T-helper 2 cell (primary cell): ENCODE measurements at regions not wholly inside any gene's neighbourhood (a gene's known extent, or its start where the extent isn't known, plus 50 kb on each side); places are given as distances from the start of the nearest gene placed in this dataset.
"Not testable (repeated sequence)": the region's sequence is repeated elsewhere in the genome, so short reads cannot be mapped to it uniquely, and the experiment has no call there.

Source experiments
- DNase-seq, 5 experiments: peaks; one replicate each; pipeline versions ENCODE4 v3.0.0 to v3.0.0-alpha.2; 2012 to 2022

DNA sequence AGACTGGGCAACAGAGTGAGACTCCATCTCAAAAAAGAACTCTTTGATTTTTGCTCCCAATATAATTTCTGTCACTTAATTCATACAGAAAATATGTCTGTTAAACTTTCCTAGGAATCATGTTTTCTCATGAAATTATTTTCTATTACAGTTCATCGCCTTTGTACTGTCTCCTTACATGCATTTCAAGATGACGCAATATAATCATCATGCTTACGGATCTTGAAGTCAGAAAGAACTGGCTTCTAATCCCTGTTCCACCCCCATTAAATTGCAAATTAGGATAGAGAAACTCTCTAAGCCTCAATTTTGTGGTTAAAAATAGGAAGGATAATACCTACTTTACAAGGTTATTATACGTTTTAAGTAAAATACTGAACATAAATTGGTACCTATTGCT is 467.6 kb upstream of the SMIM21 start:
- DNase-seq = no peak

DNA sequence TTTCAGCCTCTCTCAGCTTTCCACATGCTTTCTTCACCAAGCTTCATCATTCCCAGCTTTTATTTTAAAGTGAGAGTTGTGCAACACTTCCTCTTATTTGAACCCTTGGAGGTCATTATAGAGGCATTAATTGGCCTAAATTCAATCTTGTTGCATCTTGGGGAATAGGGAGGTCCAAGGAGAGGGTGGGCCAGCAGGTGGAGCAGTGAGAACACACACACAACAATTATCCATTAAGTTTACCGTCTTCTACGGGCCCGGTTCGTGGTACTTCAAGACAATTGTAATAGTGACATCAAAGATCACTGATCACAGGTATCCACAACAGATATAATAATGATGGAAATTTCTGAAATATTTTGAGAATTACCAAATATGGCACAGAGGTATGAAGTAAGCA is 457.2 kb upstream of the SMIM21 start:
- no peak for DNase-seq

- no peak for DNase-seq
Measured at GRCh38 chr18:75880925-75881504, 453.5 kb upstream of the SMIM21 start.

GRCh38 chr18:75880266-75880665 is 452.8 kb upstream of the SMIM21 start:
- DNase-seq = no peak

DNA sequence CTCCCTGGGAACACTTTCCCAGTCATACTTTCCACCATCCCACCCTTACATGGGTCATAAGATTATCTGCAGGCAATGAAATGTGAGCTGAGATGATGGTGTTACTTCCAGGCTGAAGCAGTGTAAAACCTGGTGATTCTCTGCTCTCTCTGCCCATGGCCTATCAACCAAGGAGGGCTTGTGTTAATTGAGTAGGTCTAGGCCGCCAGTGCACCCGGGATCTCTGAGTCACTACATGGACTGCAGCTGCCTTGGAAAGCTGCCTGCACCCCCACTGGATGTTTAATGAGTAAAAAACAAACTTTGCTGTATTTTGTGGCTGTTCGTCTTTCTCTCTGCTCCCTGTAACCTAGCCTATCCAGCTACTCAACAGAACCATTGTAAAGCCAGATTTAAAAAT is 451.7 kb upstream of the SMIM21 start:
- no peak for DNase-seq

DNA sequence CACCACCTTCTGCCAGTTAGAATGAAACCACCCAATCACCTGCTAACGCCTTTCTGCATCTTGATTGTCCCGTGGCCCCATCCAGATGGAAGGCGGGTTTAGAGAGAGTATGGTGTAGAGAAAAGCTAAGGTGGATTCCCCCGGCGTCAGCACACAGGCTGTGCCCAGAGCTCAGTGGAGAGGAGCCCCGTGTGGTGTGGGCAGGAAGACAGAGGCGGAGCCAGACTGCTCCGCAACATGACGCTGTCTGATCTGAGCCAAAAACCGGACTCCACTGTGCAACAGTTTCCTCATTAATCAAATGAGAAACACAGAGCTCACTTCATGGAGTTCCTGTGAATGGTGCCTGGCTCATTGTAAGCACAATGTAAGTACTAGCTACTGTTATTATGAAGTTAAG is 448.1 kb upstream of the SMIM21 start:
- DNase-seq = no peak

- DNase-seq = no peak
Measured at GRCh38 chr18:75874401-75875089, 447.0 kb upstream of the SMIM21 start.

GRCh38 chr18:75871596-75871995 is 444.1 kb upstream of the SMIM21 start:
- DNase-seq = no peak

DNA sequence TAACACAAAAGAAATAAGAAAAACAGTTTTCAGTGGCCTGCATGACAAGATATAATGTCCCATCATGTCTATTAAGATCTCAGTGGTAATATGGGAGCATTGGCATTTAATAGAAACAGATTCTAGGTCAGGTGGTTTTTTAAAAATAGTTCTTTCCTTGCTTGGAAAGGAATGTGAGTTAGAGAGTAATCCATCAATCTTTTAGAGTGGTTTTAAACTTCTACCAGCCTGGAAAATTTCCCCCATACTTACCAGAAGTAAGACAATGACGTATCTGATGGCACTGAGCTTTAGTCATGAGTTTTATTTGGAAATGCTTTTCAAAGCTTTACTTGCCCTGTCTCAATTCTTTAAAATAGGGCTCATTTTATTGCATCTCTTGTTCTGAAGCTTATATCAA is 441.7 kb upstream of the SMIM21 start:
- no peak for DNase-seq

DNA sequence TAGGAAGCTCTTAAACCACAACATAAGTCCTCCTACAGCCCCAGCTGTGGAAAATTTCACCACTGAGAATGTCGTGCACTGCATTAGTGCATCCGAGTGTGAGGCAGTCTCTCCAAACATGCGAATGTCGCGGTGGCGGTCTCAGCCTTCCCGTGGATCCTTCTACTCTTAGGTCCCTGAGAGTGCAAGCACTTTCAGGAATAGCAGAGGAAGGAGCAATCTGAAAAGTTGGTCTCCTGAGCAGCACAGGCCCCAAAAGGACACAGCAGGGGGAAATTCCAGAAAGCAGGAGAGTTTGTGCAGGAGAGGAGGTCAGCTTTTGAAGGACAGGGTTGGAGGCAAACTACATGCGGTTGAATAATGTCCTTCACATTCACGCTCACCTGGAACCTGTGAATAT is 440.5 kb upstream of the SMIM21 start:
- no peak for DNase-seq

DNA sequence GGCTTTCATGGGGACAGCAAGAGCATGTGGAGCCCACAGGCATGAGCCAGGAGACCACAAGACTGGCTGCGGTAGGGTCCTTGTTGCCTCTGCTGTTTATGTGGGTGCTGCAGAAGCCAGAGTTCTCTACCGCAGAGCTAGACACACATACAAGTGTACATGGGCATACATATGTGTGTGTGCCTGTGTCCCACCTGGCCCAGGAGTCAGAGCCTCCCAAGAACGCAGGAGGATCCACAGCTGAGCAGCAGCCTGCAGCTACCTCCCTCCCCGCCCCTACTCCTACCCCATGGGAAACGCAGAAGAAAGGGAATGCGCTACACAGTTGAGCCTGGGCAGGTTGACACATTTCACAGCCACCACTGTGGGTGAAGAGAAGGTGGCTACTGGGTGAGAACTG is 438.1 kb upstream of the SMIM21 start:
- DNase-seq = no peak

- DNase-seq = no peak
Measured at GRCh38 chr18:75864816-75865215, 437.3 kb upstream of the SMIM21 start.

DNA sequence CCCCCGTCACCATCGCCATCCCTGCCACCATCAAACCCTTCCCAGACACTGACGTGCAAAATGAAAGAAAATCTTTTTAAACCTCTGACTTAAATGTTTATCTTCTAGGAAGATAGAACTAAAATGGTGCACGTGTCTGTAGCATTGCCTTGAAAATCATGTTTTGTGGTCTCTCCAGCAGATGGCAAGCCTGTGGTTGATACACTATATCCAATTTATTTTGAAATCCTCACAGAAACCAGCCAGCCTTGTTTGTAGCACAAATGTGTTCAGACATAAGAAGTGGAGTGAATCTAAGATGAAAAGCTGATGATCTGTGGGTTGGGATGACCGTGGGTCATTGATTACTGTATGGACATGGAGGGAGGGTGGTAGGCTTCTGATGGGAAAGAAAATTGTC is 436.2 kb upstream of the SMIM21 start:
- DNase-seq = no peak

GRCh38 chr18:75862458-75862857 is 435.0 kb upstream of the SMIM21 start:
- DNase-seq = no peak

DNA sequence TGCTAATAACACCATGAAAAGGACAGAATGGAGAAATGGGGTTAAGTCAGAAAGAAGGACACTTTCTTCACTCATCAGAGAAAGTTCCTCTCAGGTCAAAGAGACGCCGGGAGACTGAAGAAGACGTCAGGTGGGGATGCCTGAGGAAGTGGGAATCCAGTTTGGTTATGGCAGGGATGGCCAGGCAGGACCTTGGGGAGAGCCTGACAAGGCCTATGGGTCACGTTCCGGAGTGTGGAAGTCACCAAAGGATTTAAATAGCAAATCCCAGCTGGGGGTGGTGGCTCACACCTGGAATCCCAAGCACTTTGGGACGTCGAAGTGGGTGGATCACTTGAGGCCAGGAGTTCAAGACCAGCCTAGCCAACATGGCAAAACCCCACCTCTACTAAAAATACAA is 432.7 kb upstream of the SMIM21 start:
- no peak for DNase-seq

- DNase-seq = no peak
Measured at GRCh38 chr18:75859533-75859932, 432.0 kb upstream of the SMIM21 start.

- no peak for DNase-seq
Measured at GRCh38 chr18:75858754-75859153, 431.3 kb upstream of the SMIM21 start.

DNA sequence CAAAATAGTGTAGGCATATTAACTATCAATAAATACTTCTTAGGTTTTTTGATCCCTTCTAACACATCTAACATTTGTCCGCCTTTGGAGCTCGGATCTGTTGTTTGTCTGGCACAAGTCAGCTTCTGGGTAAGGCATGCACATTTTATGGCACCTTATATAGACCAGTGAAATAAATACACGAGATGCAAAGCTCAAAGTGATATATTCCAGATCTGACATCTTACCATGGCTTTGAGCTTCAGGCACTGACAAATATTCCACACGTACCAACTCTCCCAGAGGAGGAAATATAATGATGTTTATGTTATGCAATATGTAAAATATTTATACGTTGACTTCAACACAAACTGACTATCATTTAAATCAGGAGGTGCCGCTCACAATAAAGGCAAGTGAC is 430.1 kb upstream of the SMIM21 start:
- no peak for DNase-seq

DNA sequence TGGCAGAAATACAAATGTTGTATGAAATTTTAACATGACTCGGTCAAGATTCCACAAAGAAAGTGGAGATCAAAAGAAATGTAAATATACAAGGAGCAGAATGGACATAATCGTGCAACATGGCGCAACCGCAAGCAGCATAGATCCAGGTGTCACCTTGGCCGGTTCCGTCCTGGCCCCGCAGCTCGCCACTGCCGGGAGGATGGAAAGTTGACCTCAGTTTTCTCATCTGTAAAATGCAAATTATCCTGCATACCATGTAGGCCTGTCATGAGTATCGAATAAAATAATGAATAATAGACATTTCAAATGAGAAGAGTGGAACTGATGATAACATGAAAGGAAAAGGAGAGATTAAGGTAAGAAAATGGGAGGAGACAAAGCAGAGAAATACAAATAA is 427.3 kb upstream of the SMIM21 start:
- no peak for DNase-seq

DNA sequence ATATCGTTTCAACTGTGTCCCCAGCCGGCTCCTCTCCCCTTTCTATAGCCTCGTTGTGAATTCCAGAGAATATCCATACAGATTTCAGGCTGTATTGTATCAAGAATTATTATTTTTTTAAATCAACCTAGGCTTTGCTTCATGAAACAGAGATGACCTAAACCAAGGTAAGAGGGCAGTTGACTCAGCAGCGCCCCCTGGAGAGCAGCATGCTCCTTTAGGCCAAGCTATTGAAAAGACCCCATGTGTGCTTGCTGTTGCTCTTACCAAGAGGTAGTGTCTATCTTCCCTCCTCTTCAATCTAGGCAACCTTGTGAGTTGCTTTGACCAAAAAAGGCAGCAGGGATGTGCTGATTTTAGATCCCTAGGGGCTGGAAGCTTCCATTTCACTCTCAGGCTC is 426.7 kb upstream of the SMIM21 start:
- peak in 1 of 5 experiments; percentile 16 for DNase-seq

- no peak for DNase-seq
Measured at GRCh38 chr18:75846321-75846720, 418.8 kb upstream of the SMIM21 start.

- DNase-seq = no peak
Measured at GRCh38 chr18:75845413-75845812, 417.9 kb upstream of the SMIM21 start.

DNA sequence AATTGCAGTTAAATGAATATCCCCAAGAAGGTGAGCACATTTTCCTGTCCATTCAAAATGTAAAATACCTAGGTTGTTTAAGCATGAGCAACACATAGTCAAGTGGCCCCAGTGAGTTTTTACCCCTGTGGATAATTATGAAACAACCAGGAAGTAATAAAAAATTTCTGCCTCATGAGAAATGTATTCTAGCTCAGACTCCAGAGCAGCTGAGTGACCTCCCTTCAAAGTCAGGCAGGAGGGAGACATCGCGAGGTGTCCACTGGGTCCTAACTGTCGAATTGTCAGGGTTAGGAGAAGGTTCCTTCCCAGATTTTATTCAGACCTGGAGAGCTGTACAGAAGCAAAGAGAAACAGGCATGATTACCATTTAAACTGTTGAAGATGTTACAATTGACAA is 416.6 kb upstream of the SMIM21 start:
- DNase-seq = no peak

DNA sequence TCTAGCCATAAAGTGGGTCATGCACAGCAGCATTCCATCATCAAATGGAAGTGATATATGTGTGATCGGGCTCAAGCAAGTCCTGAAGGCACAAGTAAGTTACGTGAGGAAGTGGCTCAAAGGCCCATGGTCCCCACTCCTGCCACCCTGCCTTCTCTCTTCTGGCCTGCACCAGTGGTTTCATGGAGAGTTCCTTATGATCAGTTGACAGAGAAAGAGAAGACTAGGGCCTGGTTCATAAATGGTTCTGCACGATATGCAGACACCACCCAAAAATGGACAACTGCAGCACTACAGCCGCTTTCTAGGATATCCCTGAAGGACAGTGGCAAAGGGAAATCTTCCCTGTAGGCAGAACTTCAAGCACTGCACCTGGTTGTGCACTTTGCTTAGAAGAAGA is 412.6 kb upstream of the SMIM21 start:
- no peak for DNase-seq

DNA sequence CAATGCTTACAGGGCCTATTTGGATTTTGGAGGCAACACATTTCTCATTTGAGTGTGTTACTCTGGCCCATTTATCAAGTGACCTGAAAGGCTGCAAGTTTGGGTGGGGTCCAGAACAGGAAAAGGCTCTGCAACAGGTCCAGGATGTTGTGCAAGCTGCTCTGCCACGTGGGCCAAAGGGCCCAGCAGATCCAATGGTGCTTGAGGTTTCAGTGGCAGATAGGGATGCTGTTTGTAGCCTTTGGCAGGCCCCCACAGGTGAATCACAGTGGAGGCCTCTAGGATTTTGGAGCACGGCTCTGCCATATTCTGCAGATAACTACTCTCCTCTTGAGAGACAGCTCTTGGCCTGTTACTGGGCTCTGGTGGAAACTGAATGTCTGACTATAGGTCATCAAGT is 412.2 kb upstream of the SMIM21 start:
- DNase-seq = not testable (repeated sequence)
